ENCODE measurements at regions not wholly inside any gene's neighbourhood (a gene's known extent, or its start where the extent isn't known, plus 50 kb on each side); places are given as distances from the start of the nearest gene placed in this dataset.

GRCh38 chr10:129136074-129136473 is 331.0 kb upstream of the MGMT start:
- no peak for ATAC-seq
- H3K27ac Mint-ChIP-seq, result no peak overlapping the region
- DNase-seq (ENCODE audit: low spot score in 2 of 2), result no peak
- no peaks in the 10 kb centered on the region for H3K9me3 Mint-ChIP-seq
- no peaks in the 10 kb centered on the region for H3K36me3 Mint-ChIP-seq

GRCh38 chr10:129136951-129137350 is 330.1 kb upstream of the MGMT start:
- DNase-seq (ENCODE audit: low spot score in 2 of 2), result no peak
- no peaks in the 10 kb centered on the region for H3K36me3 Mint-ChIP-seq

GRCh38 chr10:129140921-129141885 is 325.8 kb upstream of the MGMT start:
- DNase-seq (ENCODE audit: low spot score in 2 of 2) (no peak), ATAC-seq (no peak)
- no peaks in the 10 kb centered on the region for H3K36me3 Mint-ChIP-seq
- H3K27ac Mint-ChIP-seq, result no peak overlapping the region
- H3K9me3 Mint-ChIP-seq, result no peaks in the 10 kb centered on the region

More at GRCh38 chr10:129136951-129137350, 330.1 kb upstream of the MGMT start:
- Mint-ChIP-seq H3K9me3 (no peaks in the 10 kb centered on the region), H3K27ac (no peak overlapping the region)
- no peak for ATAC-seq

GRCh38 chr10:129151281-129151680 is 315.8 kb upstream of the MGMT start:
- DNase-seq (ENCODE audit: low spot score in 2 of 2) (no peak), ATAC-seq (no peak)
- H3K9me3 Mint-ChIP-seq, result peaks cover 5 to 14% of the 10 kb centered on the region in 2 donors
- no peak overlapping the region for H3K27ac Mint-ChIP-seq
- H3K36me3 Mint-ChIP-seq, result no peaks in the 10 kb centered on the region

GRCh38 chr10:129156406-129156805 is 310.6 kb upstream of the MGMT start:
- H3K36me3 Mint-ChIP-seq, result peaks cover 0 to 5% of the 10 kb centered on the region in 2 donors
- no peak overlapping the region for H3K27ac Mint-ChIP-seq
- H3K9me3 Mint-ChIP-seq, result peaks cover 6 to 14% of the 10 kb centered on the region in 2 donors
- no peak for ATAC-seq
- no peak for DNase-seq (ENCODE audit: low spot score in 2 of 2)

GRCh38 chr10:129157185-129157584 is 309.9 kb upstream of the MGMT start:
- H3K9me3 Mint-ChIP-seq, result peaks cover 6 to 14% of the 10 kb centered on the region in 2 donors
- no peak overlapping the region for H3K27ac Mint-ChIP-seq
- H3K36me3 Mint-ChIP-seq, result peaks cover 0 to 5% of the 10 kb centered on the region in 2 donors
- ATAC-seq (no peak), DNase-seq (ENCODE audit: low spot score in 2 of 2) (no peak)

- Mint-ChIP-seq H3K9me3 (peaks cover 0 to 6% of the 10 kb centered on the region in 2 donors), H3K27ac (peak overlapping the region in 1 of 2 donors; percentile 47), H3K36me3 (peaks cover 0 to 5% of the 10 kb centered on the region in 2 donors)
- no peak for DNase-seq (ENCODE audit: low spot score in 2 of 2)
- ATAC-seq, result no peak
These were observed 305.9 kb upstream of the MGMT start for GRCh38 chr10:129161150-129161549.

- no peak overlapping the region for H3K27ac Mint-ChIP-seq
- ATAC-seq (no peak), DNase-seq (ENCODE audit: low spot score in 2 of 2) (no peak)
- peaks cover 0 to 3% of the 10 kb centered on the region in 2 donors for H3K9me3 Mint-ChIP-seq
- peaks cover 0 to under 1% of the 10 kb centered on the region in 2 donors for H3K36me3 Mint-ChIP-seq
These were observed 303.5 kb upstream of the MGMT start for GRCh38 chr10:129163531-129163930.

- H3K36me3 Mint-ChIP-seq, result no peaks in the 10 kb centered on the region
- no peak for DNase-seq (ENCODE audit: low spot score in 2 of 2)
- no peak overlapping the region for H3K27ac Mint-ChIP-seq
- no peak for ATAC-seq
- no peaks in the 10 kb centered on the region for H3K9me3 Mint-ChIP-seq
These were observed 301.8 kb upstream of the MGMT start for GRCh38 chr10:129165076-129165720.

GRCh38 chr10:129165770-129166169 is 301.3 kb upstream of the MGMT start:
- Mint-ChIP-seq H3K9me3 (no peaks in the 10 kb centered on the region), H3K36me3 (no peaks in the 10 kb centered on the region), H3K27ac (no peak overlapping the region)
- ATAC-seq, result no peak
- DNase-seq (ENCODE audit: low spot score in 2 of 2), result no peak

GRCh38 chr10:129168660-129169059 is 298.4 kb upstream of the MGMT start:
- no peaks in the 10 kb centered on the region for H3K36me3 Mint-ChIP-seq
- no peaks in the 10 kb centered on the region for H3K9me3 Mint-ChIP-seq
- DNase-seq (ENCODE audit: low spot score in 2 of 2) (no peak), ATAC-seq (no peak)
- no peak overlapping the region for H3K27ac Mint-ChIP-seq

- DNase-seq (ENCODE audit: low spot score in 2 of 2), result no peak
- Mint-ChIP-seq H3K36me3 (no peaks in the 10 kb centered on the region), H3K27ac (no peak overlapping the region), H3K9me3 (no peaks in the 10 kb centered on the region)
- no peak for ATAC-seq
These were observed 297.9 kb upstream of the MGMT start for GRCh38 chr10:129169115-129169514.

GRCh38 chr10:129170812-129171211 is 296.2 kb upstream of the MGMT start:
- DNase-seq (ENCODE audit: low spot score in 2 of 2) (no peak), ATAC-seq (no peak)
- H3K9me3 Mint-ChIP-seq, result no peaks in the 10 kb centered on the region
- no peak overlapping the region for H3K27ac Mint-ChIP-seq
- H3K36me3 Mint-ChIP-seq, result no peaks in the 10 kb centered on the region

GRCh38 chr10:129171812-129172211 is 295.2 kb upstream of the MGMT start:
- ATAC-seq (no peak), DNase-seq (ENCODE audit: low spot score in 2 of 2) (no peak)
- H3K36me3 Mint-ChIP-seq, result no peaks in the 10 kb centered on the region
- H3K27ac Mint-ChIP-seq, result no peak overlapping the region
- H3K9me3 Mint-ChIP-seq, result no peaks in the 10 kb centered on the region

GRCh38 chr10:129174232-129175014 is 292.6 kb upstream of the MGMT start:
- H3K9me3 Mint-ChIP-seq, result no peaks in the 10 kb centered on the region
- no peak for ATAC-seq

GRCh38 chr10:129179245-129179971 is 287.6 kb upstream of the MGMT start:
- DNase-seq (ENCODE audit: low spot score in 2 of 2), result no peak
- Mint-ChIP-seq H3K36me3 (no peaks in the 10 kb centered on the region), H3K9me3 (no peaks in the 10 kb centered on the region), H3K27ac (no peak overlapping the region)
- ATAC-seq, result no peak

More at GRCh38 chr10:129174232-129175014, 292.6 kb upstream of the MGMT start:
- no peak for DNase-seq (ENCODE audit: low spot score in 2 of 2)
- Mint-ChIP-seq H3K27ac (no peak overlapping the region), H3K36me3 (no peaks in the 10 kb centered on the region)

Measured in activated naive CD4-positive, alpha-beta T cell treated with anti-CD3 and anti-CD28 coated beads, Interleukin-2, amount 50 U/mL, for 72 hours (primary cell).